GM19240 (cell line): ENCODE measurements at regions not wholly inside any gene's neighbourhood (a gene's known extent, or its start where the extent isn't known, plus 50 kb on each side); places are given as distances from the start of the nearest gene placed in this dataset.

Experiments
- DNase-seq: peaks from one replicate; pipeline ENCODE4 v3.0.0; 2011; ENCODE audit warnings: low spot score; ENCODE audit not compliant: insufficient read length

DNA sequence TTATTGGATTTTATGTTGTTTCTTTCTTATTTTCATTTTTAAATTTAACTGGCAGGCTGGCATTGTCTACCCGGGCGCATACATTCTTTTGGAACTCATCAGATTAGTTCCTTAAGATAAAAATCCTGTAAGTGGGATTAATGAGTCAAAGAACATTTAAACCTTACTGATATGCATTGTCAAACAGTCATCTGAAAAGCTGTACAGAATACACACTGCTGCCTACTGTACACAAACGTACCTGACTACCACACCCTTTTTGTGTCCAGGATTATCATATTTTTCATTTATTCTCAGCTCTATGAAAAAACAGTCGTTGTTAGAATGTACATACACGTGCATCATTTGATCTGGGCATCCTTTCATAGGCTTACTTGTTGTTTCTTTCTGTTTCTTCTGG is 358.3 kb downstream of the EFNB2 start:
- DNase-seq = no peak

DNA sequence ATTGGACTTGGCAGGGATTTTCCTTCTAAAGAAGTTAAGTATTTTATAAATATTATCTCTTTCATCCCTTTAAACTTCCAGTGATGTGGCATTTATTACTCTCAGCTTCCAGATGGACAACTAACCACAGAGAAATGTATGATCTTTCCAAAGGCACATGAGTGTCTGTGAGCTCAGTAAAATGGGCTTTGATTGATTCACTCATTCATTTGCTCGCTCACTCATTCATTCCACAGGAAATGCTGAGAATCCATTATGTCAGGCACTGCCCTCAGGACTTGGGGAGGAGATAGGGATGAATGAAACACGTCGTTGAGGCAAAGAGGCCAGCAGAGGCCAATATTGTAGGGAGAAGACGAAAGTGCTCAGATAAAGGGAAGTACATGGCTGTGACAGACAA is 359.3 kb downstream of the EFNB2 start:
- DNase-seq = no peak

DNA sequence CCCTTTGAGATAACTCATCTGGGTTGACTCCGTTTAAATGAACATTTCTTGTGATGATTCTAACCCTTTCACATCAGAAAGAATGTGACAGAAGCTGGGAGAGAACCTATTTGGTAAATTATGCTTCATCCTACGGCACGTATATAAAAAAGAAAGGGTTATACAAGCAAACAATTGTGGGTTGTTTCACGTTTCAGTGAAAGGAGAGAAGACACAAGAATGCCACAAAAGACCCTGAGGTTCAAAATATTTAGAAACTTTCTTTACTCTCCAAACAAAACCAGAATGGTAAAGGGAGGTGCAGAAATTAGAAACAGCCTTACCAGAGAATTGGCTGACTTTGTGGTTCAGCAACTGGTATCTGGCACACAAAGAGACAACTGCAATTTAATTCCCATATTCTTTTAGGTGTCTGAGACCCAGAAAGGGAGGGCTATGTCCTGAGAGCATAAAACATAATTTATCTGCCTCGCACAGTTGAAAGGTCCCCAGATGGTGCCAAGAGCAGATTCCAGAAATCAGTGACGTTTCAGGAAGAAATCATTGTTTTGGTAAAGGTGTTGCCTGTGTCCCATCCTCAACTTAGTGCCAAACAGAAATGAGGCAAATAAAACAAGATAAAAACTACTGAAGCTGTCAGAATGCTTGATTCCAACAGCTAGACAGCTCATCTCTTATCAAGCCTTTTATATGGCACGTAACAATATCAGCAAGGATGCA is 361.4 kb downstream of the EFNB2 start:
- DNase-seq = no peak

DNA sequence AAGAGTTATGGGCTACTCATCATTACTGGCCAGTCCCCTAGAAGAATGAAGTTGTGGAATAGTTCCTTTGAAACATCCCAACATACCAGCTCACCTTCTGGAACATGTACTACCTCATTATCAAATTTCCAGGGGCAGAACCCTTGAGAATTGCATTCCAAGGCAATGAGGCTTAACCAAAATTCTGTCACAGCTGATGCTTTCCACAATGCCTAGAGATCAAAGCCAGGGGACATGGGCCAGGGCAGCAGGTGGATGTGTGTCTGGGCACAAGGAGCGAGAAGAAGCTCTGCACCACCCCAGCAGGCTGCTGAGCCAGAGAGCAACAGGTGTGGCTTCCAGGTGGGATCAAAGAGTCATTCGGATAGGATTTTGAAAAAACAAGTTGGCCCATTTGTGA is 362.1 kb downstream of the EFNB2 start:
- no peak for DNase-seq

DNA sequence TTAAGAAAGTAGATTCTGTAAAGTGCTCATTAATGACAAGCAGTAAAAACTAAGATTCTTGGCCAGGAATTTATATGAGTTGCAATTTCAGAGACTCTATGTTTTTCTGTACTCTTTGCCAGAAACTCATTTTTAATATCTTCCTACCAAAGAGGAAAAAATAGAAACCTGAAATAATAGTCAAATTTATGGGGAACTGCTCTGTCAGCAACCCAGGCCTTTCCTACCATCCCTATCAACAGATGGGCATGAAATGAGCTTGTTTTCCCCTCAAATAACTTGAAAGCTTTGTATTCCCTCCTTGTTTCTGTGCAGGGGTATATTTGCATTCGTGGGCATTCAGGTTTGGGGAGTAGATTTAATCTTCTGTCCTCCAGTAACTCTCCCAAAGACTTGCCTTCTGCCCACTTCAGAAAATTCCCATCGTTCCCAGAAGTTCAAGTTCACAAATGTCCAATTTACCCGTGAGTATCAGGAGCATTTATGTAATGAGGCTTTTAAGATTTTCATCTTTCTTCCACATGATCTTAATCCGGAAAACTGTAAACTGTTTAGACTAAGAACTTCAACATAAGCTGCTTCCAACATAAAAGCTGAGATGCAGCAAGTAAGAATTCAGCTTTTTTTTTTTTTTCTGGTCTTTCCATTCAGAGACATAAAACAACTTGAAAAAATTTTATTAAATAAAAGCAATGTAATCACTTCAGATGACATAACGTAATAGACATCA is 363.1 kb downstream of the EFNB2 start:
- no peak for DNase-seq

DNA sequence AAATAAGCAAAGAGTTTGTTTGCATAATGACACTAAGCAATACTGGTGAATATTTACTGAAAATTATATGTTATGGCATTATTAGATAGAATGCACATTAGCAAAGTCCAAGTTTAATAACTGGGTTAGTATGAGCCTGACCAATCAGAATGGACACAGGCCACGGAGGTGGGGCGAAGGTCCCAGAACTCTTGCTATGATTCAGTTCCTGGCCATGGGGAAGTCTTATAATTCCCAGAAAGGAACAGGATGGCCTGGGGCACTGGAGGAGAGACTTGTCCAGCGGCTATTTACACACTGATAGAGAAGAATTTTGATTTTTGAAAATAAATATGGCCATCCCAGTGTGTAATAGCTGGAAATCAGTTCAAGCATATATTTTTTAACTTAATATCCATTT is 372.0 kb downstream of the EFNB2 start:
- no peak for DNase-seq

DNA sequence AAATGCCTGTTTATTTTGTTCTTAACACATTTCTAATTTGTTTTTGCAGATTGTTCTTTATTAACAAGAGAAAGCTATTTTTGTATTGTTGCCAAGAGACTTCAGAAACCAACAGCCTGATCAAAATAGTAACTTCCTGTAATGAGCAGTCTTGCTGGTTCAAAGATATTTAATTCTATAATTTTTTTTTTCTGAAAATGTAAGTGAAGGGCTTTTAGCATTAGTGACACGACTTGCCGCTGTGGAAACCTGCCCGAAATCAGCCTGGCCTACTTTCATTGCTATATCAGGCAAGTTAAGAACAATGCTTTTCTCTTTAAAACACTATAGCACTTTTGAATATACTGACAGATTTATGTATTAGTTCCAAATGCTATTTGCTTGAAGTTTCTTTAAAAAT is 374.3 kb downstream of the EFNB2 start:
- DNase-seq = no peak

DNA sequence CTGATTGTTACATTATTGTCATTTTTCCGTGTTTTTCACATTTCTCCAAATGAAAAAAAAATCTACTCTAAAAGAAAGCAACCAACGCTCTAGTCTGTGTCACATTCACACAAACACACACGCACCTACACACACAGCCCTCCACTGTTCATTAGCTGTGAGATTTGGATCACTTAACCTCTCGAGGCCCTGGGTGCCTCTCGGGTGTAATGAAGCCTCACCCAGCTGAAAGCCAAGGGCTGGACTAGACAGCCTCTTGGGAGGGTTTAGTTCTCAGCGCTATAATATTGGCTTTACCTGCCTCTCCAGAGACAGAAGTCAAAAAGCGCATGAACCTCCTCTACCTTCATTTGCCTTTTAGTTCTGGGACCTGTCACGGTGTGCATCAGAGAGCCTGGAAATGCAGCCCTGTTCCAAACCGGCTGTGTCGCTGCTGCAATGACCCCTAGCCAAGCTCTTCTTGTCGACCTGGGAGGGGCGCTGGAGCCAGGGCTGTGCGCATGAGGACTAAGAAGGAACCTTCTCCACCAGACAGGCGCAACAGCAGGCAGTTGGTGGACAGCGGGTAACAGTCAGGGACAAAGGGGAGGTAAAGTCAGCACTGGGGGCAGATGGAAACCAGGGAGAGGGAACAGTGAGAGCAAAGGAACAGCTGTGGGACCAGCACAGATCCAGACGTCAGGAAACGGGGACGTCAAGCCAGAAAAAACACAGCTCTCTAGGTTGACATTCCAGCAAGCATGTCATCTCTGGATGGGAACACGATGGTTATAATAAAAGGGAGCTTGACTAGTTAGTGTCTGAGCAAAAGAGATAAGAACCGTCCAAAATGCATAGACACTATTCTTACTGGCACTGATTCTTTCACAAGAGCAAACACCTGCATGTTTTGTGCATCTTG is 375.9 kb downstream of the EFNB2 start:
- DNase-seq = no peak

DNA sequence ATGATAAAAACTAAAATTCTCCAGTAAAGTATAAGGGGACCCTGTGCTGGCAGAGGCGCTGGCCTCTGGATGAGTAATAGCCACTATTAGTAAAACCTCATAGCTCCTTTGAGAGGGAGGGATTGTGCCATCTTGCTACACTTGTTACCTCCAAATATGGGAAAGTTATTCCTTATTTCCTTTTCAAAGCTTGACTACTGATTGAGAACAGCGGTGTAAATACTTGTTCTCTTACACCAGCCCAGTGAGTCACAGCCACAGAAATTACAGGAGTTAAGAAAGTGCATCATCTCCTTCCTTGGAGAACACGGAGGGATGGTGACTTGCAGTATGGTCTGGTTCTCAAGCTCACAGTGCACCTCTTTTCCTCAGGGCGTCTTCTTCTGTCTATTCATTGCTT is 379.0 kb downstream of the EFNB2 start:
- DNase-seq = no peak

DNA sequence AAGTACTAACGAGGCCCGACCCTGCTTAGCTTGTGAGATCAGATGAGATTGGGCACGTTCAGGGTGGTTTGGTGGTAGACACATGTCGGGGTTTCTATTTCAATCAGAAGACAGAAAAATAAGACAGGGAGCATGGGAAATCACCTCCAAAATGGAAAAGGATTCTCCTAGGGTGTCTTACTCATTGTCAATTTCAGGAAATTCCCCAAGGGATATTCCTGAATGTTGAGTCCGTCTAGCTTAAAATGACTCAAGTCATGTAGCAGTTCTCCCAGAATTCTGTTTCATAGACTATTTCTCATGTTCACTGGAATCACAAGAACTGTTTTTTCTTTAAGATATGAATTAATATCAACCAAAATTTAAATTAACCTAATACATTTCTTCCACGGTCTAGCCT is 380.1 kb downstream of the EFNB2 start:
- no peak for DNase-seq

DNA sequence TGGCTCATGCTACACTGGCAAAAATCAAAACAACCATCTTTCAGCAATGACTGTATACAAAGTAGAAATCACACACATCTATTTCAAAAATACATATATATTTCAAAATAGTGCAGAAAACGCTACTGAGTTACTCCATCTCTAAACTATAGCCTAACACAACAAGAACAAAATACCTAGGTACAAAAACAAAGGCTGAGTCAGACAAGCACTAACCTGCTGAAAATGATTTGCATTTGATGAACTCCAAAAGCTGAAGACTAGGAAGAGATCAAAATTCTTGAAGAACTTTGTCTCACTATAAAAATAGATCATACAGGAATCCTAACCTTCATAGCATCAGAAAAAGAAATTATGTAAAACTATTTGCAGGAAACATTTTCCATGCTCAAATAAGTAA is 381.6 kb downstream of the EFNB2 start:
- no peak for DNase-seq

DNA sequence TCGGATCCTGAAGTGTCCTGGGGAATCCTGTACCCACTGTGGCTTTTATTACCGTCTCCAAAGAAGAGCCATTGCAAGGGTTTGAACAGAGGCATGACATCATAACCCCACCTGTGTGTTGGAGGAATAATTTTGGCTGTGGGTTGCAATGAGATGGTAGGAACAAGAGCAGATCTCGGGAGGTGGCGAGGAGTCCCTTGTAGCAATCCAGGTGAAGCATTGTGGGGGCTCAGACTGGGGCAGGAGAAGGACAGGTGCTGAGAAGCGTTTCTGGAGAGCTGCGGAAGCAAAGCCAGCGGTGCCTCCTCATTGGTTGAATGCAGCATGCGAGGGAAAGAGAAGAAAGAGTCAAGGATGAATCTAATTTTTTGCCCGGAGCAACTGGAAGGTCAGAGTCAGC is 382.4 kb downstream of the EFNB2 start:
- no peak for DNase-seq

DNA sequence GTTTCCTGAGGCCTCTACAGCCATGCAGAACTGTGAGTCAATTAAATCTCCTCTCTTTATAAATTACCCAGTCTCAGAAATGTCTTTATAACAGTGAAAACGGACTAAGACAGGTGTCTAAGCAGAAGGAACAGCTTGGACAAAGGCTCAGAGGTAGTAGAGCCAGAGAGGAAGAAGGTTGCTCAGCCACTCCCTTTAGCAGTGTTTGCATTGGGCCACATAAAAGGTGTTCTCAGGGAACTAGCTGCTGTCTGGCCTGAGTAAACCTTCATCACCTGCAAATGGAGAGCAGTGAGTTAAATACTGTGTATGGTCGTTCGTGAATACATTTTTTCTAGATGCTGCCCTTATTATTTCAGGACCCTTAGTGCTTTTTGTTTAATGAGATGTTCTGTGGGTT is 383.4 kb downstream of the EFNB2 start:
- no peak for DNase-seq

DNA sequence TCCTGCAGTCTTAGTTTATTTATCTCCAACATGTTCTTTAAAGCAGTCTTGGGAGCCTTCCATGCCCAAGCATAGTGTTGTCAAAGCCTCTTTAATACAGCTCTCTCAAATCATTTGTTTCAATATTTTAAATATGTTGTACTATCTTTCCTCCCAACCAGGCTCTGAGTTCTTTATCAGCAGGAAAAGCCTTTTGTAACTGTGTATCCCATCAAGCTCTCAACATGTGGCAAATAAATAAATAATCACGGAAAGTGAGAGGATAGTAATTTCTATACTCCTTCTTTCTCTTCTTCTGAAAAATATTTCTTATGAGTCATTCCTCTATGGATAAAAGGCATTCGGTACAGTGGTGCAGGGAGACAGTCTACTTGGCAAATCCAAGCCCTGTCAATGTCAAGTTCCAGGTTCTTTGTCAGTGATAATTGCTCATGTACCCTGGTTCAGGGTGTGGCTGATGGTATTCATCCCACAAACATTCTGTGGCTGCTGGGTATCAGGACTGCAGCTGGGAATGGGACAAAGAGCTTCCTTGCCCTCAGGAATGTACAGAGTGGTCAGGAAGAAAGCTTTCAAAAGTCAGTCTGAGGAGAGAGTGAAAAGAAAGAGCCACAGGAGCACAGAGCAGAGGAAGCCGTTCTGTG is 384.3 kb downstream of the EFNB2 start:
- DNase-seq = no peak

DNA sequence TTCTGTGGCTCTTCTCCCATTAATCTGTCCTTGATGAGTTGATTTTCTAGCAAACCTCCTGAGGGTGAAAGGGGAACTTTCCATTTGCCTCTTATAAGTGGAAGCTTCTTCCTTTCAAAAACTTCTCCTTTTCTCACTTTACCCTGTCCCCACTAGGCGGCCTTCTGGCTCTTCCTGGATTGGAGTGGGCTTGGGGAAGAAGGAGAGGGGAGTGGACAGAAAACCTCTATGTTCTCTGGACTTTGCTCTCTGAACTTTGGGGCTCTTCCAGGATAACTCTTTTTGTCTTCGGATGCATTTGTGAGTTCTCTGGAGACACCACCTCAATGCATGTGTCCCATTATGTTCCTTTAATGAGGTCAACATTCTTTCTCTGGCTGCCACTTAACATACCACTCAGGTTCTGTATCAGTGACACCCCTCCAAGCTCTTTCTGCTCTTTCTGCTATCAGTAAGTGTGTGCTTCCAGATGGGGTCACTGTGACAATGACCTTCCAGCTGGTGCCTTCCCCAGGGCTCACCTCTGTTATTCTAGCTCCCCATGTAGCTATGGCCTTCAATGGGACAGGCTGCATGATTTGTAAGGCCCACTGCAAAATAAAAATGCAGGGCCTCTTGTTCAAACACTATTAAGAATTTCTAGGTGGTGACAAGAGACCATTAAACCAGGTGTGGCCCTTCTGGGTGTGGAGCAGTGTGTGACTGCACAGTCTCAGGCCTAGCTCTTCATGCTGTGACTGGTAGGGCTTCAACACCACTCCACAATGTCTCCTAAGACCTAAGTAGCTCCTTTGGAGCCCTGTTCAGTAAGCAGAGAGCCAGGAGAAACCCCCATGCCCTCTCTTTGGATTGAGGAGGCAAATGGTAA is 389.2 kb downstream of the EFNB2 start:
- no peak for DNase-seq

DNA sequence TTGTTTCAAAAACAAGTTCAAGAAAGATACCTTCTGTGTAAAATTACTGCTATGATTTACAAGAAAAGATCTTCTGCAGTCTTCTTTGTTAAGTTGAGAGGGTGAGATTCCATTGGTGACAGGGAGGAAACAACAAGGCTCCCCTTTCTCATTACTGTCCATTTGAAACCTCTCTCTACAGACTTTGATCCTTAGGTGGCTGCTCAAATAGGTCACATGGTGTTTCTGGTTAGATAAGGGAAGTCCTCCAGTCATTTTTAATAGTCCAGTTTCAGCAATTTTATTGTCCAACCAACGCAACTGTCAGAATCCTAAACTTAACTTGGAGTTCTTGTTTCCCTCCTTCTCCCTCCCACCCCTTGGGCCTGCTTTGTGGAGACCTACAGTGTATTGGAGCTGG is 390.4 kb downstream of the EFNB2 start:
- no peak for DNase-seq

DNA sequence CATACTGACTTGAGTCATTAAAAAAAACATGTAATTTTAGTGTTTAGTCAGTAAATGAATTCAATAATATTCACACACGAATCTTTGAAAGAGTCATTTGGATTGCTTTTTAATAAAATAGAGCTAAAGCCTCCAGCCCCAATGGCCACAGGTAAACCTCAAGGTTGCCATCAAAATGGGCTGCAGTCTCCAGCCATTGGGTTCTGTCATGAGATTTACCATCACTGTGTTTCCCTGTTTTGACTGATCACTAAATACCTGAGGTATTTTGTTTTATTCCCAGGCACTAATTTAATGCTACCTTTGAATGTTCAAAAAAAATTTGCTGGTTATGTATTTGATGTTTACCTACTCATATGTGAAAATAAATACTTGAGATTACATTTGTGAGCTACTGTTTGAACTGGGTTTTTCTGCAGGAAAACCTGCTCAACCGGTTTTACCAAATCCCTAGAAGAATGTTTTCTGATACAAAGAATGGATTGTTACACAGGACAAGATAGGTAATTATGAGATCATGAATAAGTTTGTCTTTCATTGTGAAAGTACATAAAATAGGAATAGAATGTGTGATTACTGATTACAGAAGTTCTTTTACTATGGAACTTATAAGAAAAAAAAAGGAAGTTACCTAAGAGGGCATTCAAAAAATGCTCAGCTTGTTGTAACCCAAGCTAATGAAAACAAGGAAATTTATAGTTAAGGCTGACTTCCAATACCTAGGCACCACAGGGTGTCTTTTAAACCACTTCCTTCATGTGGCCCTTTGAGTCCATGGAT is 391.3 kb downstream of the EFNB2 start:
- DNase-seq = no peak

DNA sequence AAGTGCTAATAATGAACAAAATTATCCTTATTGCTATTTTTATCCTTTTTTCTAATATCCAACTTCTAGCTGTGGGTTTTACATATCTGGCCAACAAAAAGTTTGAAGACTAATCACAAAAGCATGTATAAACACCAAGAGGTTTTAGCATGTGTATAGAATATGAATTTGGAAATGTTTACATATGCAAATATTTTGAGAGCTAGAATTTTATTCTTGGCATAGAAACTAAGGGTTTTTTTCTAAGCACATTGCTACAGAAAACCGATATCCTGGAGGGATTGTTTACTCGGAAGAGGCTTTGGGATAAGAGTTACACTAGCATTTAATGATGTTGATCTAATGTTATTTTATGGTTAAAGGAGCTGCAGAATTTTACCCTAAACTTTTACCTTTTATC is 392.1 kb downstream of the EFNB2 start:
- no peak for DNase-seq

DNA sequence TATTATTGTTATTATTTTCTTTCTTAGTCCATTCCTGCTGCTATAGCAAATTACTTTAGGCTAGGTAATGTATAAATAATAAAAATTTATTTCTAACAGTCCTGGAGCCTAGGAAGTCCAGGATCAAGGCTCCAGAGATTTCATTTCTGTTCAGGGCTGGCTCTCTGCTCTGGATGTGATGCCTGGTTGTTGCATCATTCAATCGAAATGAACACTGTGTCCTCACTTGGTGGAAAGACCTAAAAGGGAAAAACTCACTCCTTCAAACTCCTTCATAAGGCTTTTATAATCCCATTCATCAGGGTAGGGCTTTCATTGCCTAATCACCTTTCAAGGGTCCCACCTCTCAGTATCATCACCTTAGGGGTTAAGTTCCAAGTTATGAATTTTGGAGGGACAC is 395.0 kb downstream of the EFNB2 start:
- DNase-seq = no peak

DNA sequence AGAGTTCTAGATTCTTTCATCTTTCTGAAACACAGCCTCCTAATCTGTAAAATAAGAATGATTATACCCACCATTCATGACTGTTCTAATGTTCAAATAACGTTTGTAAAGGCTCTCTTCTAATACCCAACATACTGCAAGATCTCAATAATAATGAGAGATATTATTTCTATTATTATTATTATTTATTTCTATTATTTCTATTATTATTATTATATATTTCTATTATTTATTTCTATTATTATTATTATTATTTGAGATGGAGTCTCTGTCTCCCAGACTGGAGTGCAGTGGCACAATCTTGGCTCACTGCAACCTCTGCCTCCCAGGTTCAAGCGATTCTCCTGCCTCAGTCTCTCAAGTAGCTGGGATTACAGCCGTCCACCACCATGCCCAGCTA is 395.5 kb downstream of the EFNB2 start:
- DNase-seq = no peak
